GM21576 (cell line): ENCODE measurements at regions not wholly inside any gene's neighbourhood (a gene's known extent, or its start where the extent isn't known, plus 50 kb on each side); places are given as distances from the start of the nearest gene placed in this dataset.
"Not testable (repeated sequence)": the region's sequence is repeated elsewhere in the genome, so short reads cannot be mapped to it uniquely, and the experiment has no call there.

Experiments
- ATAC-seq: cut with Tn5 transposase; IDR thresholded peaks from one replicate; pipeline ENCODE4 v1.9.1; 2021; ENCODE audit warnings: mild to moderate bottlenecking, moderate library complexity; ENCODE audit not compliant: unreplicated experiment

GRCh38 chr6:23600118-23600517, 525.9 kb upstream of the NRSN1 start:
- ATAC-seq, result no peak

- no peak for ATAC-seq
Observed at GRCh38 chr6:23601811-23602345, 524.1 kb upstream of the NRSN1 start.

GRCh38 chr6:23608931-23609435, 517.0 kb upstream of the NRSN1 start:
- no peak for ATAC-seq

GRCh38 chr6:23611776-23612381, 514.1 kb upstream of the NRSN1 start:
- no peak for ATAC-seq

GRCh38 chr6:23618366-23618765, 507.6 kb upstream of the NRSN1 start:
- no peak for ATAC-seq

- no peak for ATAC-seq
Observed at GRCh38 chr6:23620911-23621401, 505.1 kb upstream of the NRSN1 start.

GRCh38 chr6:23630726-23631635, 495.0 kb upstream of the NRSN1 start:
- no peak for ATAC-seq

GRCh38 chr6:23633996-23634395, 492.0 kb upstream of the NRSN1 start:
- ATAC-seq, result no peak

- no peak for ATAC-seq
Observed at GRCh38 chr6:23635150-23635549, 490.9 kb upstream of the NRSN1 start.

GRCh38 chr6:23637296-23637695, 488.7 kb upstream of the NRSN1 start:
- no peak for ATAC-seq

GRCh38 chr6:23642849-23643248, 483.2 kb upstream of the NRSN1 start:
- no peak for ATAC-seq

GRCh38 chr6:23647045-23647444, 479.0 kb upstream of the NRSN1 start:
- ATAC-seq, result no peak

- ATAC-seq, result no peak
Observed at GRCh38 chr6:23650676-23651075, 475.3 kb upstream of the NRSN1 start.

GRCh38 chr6:23654745-23655144, 471.3 kb upstream of the NRSN1 start:
- ATAC-seq, result no peak

GRCh38 chr6:23655525-23655924, 470.5 kb upstream of the NRSN1 start:
- ATAC-seq, result no peak

- ATAC-seq, result no peak
Observed at GRCh38 chr6:23656255-23657194, 469.5 kb upstream of the NRSN1 start.

GRCh38 chr6:23659125-23659524, 466.9 kb upstream of the NRSN1 start:
- ATAC-seq, result no peak

GRCh38 chr6:23661549-23661948, 464.5 kb upstream of the NRSN1 start:
- no peak for ATAC-seq

- no peak for ATAC-seq
Observed at GRCh38 chr6:23663096-23663495, 462.9 kb upstream of the NRSN1 start.

GRCh38 chr6:23663652-23664051, 462.4 kb upstream of the NRSN1 start:
- ATAC-seq, result no peak

GRCh38 chr6:23665911-23666310, 460.1 kb upstream of the NRSN1 start:
- not testable (repeated sequence) for ATAC-seq
